ENCODE measurements at regions not wholly inside any gene's neighbourhood (a gene's known extent, or its start where the extent isn't known, plus 50 kb on each side); places are given as distances from the start of the nearest gene placed in this dataset.

- Histone ChIP-seq H4K20me1 (ENCODE audit: control insufficient read depth, insufficient read depth, low read depth, low read length) (no peaks in the 10 kb centered on the region), H3F3A (ENCODE audit: control insufficient read depth, insufficient read depth) (no peaks in the 10 kb centered on the region), H3K4me2 (ENCODE audit: low read length) (no peak overlapping the region), H3K9me3 (ENCODE audit: control insufficient read depth, insufficient read depth, low read length) (no peaks in the 10 kb centered on the region), H3K4me3 (ENCODE audit: low read length) (no peak overlapping the region), H3K9me2 (replicated peaks; ENCODE audit: control insufficient read depth, low read length) (no peaks in the 10 kb centered on the region), H3K79me2 (ENCODE audit: control insufficient read depth, low read length) (no peaks in the 10 kb centered on the region), H3K36me3 (ENCODE audit: control insufficient read depth, low read length) (no peaks in the 10 kb centered on the region), H3K4me1 (ENCODE audit: control insufficient read depth, low read length) (no peaks in the 10 kb centered on the region), H3K27ac (ENCODE audit: low read depth, low read length) (no peak overlapping the region), H3K27me3 (ENCODE audit: control insufficient read depth, low read length) (no peaks in the 10 kb centered on the region)
- TF ChIP-seq CTCF (IDR thresholded peaks at IDR 0.05; ENCODE audit: low read depth, low read length, poor library complexity, severe bottlenecking) = no peak
- TF ChIP-seq EZH2phosphoT487 (IDR thresholded peaks at IDR 0.05; ENCODE audit: borderline replicate concordance, low read length) = no peak
Observed at GRCh38 chr2:11042841-11043240, 112.4 kb upstream of the SLC66A3 start.

GRCh38 chr2:11043245-11043644 lies 112.0 kb upstream of the SLC66A3 start:
- H3K9me3 ChIP-seq (ENCODE audit: control insufficient read depth, insufficient read depth, low read length) = no peaks in the 10 kb centered on the region
- no peaks in the 10 kb centered on the region for H4K20me1 ChIP-seq (ENCODE audit: control insufficient read depth, insufficient read depth, low read depth, low read length)
- TF ChIP-seq EZH2phosphoT487 (IDR thresholded peaks at IDR 0.05; ENCODE audit: borderline replicate concordance, low read length) = no peak
- TF ChIP-seq CTCF (IDR thresholded peaks at IDR 0.05; ENCODE audit: low read depth, low read length, poor library complexity, severe bottlenecking) = no peak
- H3K27me3 ChIP-seq (ENCODE audit: control insufficient read depth, low read length) = no peaks in the 10 kb centered on the region
- H3K79me2 ChIP-seq (ENCODE audit: control insufficient read depth, low read length) = no peaks in the 10 kb centered on the region
- no peak overlapping the region for H3K4me2 ChIP-seq (ENCODE audit: low read length)
- H3K36me3 ChIP-seq (ENCODE audit: control insufficient read depth, low read length) = no peaks in the 10 kb centered on the region
- no peaks in the 10 kb centered on the region for H3F3A ChIP-seq (ENCODE audit: control insufficient read depth, insufficient read depth)
- H3K4me1 ChIP-seq (ENCODE audit: control insufficient read depth, low read length) = no peaks in the 10 kb centered on the region
- H3K4me3 ChIP-seq (ENCODE audit: low read length) = no peak overlapping the region
- H3K9me2 ChIP-seq (replicated peaks; ENCODE audit: control insufficient read depth, low read length) = no peaks in the 10 kb centered on the region
- H3K27ac ChIP-seq (ENCODE audit: low read depth, low read length) = no peak overlapping the region

- H3K79me2 ChIP-seq (ENCODE audit: control insufficient read depth, low read length) = no peaks in the 10 kb centered on the region
Observed at GRCh38 chr2:11044201-11044600, 111.1 kb upstream of the SLC66A3 start.

More at GRCh38 chr2:11044201-11044600, 111.1 kb upstream of the SLC66A3 start:
- Histone ChIP-seq H3K9me2 (replicated peaks; ENCODE audit: control insufficient read depth, low read length) (no peaks in the 10 kb centered on the region), H3F3A (ENCODE audit: control insufficient read depth, insufficient read depth) (no peaks in the 10 kb centered on the region), H3K36me3 (ENCODE audit: control insufficient read depth, low read length) (no peaks in the 10 kb centered on the region), H3K4me3 (ENCODE audit: low read length) (no peak overlapping the region), H3K27ac (ENCODE audit: low read depth, low read length) (no peak overlapping the region), H3K4me1 (ENCODE audit: control insufficient read depth, low read length) (no peaks in the 10 kb centered on the region), H3K4me2 (ENCODE audit: low read length) (no peak overlapping the region), H3K9me3 (ENCODE audit: control insufficient read depth, insufficient read depth, low read length) (no peaks in the 10 kb centered on the region), H4K20me1 (ENCODE audit: control insufficient read depth, insufficient read depth, low read depth, low read length) (no peaks in the 10 kb centered on the region), H3K27me3 (ENCODE audit: control insufficient read depth, low read length) (no peaks in the 10 kb centered on the region)
- TF ChIP-seq EZH2phosphoT487 (IDR thresholded peaks at IDR 0.05; ENCODE audit: borderline replicate concordance, low read length) = no peak
- no peak for TF ChIP-seq CTCF (IDR thresholded peaks at IDR 0.05; ENCODE audit: low read depth, low read length, poor library complexity, severe bottlenecking)
